H1 (cell line): ENCODE measurements at regions not wholly inside any gene's neighbourhood (a gene's known extent, or its start where the extent isn't known, plus 50 kb on each side); places are given as distances from the start of the nearest gene placed in this dataset.
"Not testable (repeated sequence)": the region's sequence is repeated elsewhere in the genome, so short reads cannot be mapped to it uniquely, and the experiment has no call there.

Source experiments
- CTCF ChIA-PET: fragments of 300-600 bp; sonication (Branson Sonifier 250); formaldehyde crosslinking; loops from one replicate; lab custom pipeline; 2021; ENCODE audit not compliant: partially characterized antibody; lab: Charles Lee
- POLR2A ChIA-PET: fragments of 300-600 bp; sonication (Branson Sonifier 250); formaldehyde crosslinking; loops from one replicate; lab custom pipeline; 2021; ENCODE audit warnings: inconsistent platforms; ENCODE audit not compliant: partially characterized antibody; lab: Charles Lee
- DNase-seq, 2 experiments: peaks; one replicate each; pipeline versions ENCODE4 v3.0.0 to v3.0.0-alpha.2; 2010 to 2022; ENCODE audit warnings: low spot score in 2 of 2, low read depth in 1 of 2, mixed read lengths in 1 of 2
- FAIRE-seq: peaks from 2 replicates; lab custom pipeline; 2011; peaks lifted over from hg19 to GRCh38; lab: Jason Lieb, UNC
- H2AFZ ChIP-seq: 2 replicates; pipeline ENCODE4 v1.8.1; 2012; ENCODE audit warnings: low read length, inconsistent platforms
- H2AK5ac ChIP-seq: 2 replicates; pipeline ENCODE4 v1.6.1; 2013; ENCODE audit warnings: low read depth, low read length
- H2BK120ac ChIP-seq: replicated peaks from 2 replicates; pipeline ENCODE3; 2013; ENCODE audit warnings: low read depth, low read length, inconsistent platforms
- H2BK12ac ChIP-seq: 2 replicates; pipeline ENCODE4 v1.6.1; 2013; ENCODE audit warnings: low read depth, low read length
- H2BK15ac ChIP-seq: 2 replicates; pipeline ENCODE4 v1.6.1; 2013; ENCODE audit warnings: low read length
- H2BK20ac ChIP-seq: 2 replicates; pipeline ENCODE4 v1.6.1; 2013; ENCODE audit warnings: low read length
- H2BK5ac ChIP-seq: 2 replicates; pipeline ENCODE4 v1.6.1; 2013; ENCODE audit warnings: low read depth, low read length
- H3K14ac ChIP-seq: 2 replicates; pipeline ENCODE4 v1.6.1; 2013; ENCODE audit warnings: inconsistent platforms; ENCODE audit not compliant: insufficient read length
- H3K18ac ChIP-seq: 2 replicates; pipeline ENCODE4 v1.6.1; 2013; ENCODE audit warnings: low read length; ENCODE audit errors: extremely low read depth
- H3K23ac ChIP-seq: 2 replicates; pipeline ENCODE4 v1.6.1; 2013; ENCODE audit warnings: inconsistent platforms; ENCODE audit not compliant: insufficient read length
- H3K23me2 ChIP-seq: 2 replicates; pipeline ENCODE4 v1.6.1; 2013; ENCODE audit warnings: low read depth, low read length
- H3K27ac ChIP-seq: 2 replicates; pipeline ENCODE4 v1.6.1; 2011; ENCODE audit warnings: low read depth, low read length, inconsistent platforms
- H3K27me3 ChIP-seq, 4 experiments: replicated peaks in 1 of 4; 1 replicate in 1 of 4; 2 replicates in 3 of 4; pipeline versions ENCODE4 v1.6.1 to v1.8.1; 2011 to 2013; ENCODE audit warnings: low read length in 3 of 4, mild to moderate bottlenecking in 3 of 4, inconsistent platforms in 2 of 4, mixed read lengths in 2 of 4, moderate library complexity in 1 of 4; ENCODE audit not compliant: control insufficient read depth in 3 of 4, insufficient read depth in 3 of 4; ENCODE audit errors: extremely low read depth in 1 of 4
- H3K36me3 ChIP-seq, 4 experiments: 2 replicates each; pipeline versions ENCODE4 v1.6.1 to v1.8.1; 2011 to 2013; ENCODE audit warnings: mild to moderate bottlenecking in 4 of 4, low read length in 3 of 4, moderate library complexity in 2 of 4, control low read depth in 1 of 4, inconsistent platforms in 1 of 4; ENCODE audit not compliant: insufficient read depth in 4 of 4, control insufficient read depth in 2 of 4
- H3K4ac ChIP-seq: replicated peaks from 2 replicates; pipeline ENCODE3; 2013; ENCODE audit warnings: low read length, low read depth, mixed read lengths, inconsistent platforms; ENCODE audit not compliant: insufficient read length
- H3K4me1 ChIP-seq, 4 experiments: replicated peaks in 1 of 4; 1 replicate in 1 of 4; 2 replicates in 3 of 4; pipeline versions ENCODE4 v1.6.1 to v1.8.1; 2011 to 2013; ENCODE audit warnings: low read length in 3 of 4, inconsistent platforms in 2 of 4, mixed read lengths in 1 of 4; ENCODE audit not compliant: insufficient read depth in 4 of 4, control insufficient read depth in 3 of 4
- H3K4me2 ChIP-seq, 2 experiments: 2 replicates each; pipeline versions ENCODE4 v1.6.1 to v1.8.1; 2011 to 2013; ENCODE audit warnings: low read depth in 2 of 2, low read length in 2 of 2, control low read depth in 1 of 2, inconsistent platforms in 1 of 2, mild to moderate bottlenecking in 1 of 2; ENCODE audit not compliant: insufficient read depth in 1 of 2
- H3K4me3 ChIP-seq, 4 experiments: fragments of 200-600, 300-600 bp in 1 of 4; sonication (generic), shearing (Covaris generic), sonication (Bioruptor Twin) in 1 of 4; 2 replicates each; pipeline versions ENCODE4 v1.5.1 to v1.8.1; 2011 to 2016; ENCODE audit warnings: low read length in 4 of 4, low read depth in 3 of 4, control low read depth in 2 of 4, inconsistent platforms in 2 of 4, mild to moderate bottlenecking in 2 of 4, mixed read lengths in 1 of 4, moderate library complexity in 1 of 4; ENCODE audit not compliant: insufficient read depth in 2 of 4; ENCODE audit errors: extremely low read depth in 1 of 4
- H3K56ac ChIP-seq: replicated peaks from 2 replicates; pipeline ENCODE3; 2013; ENCODE audit warnings: low read depth, mild to moderate bottlenecking, mixed read lengths, low read length, inconsistent platforms; ENCODE audit not compliant: insufficient read length
- H3K79me1 ChIP-seq: 2 replicates; pipeline ENCODE4 v1.6.1; 2013; ENCODE audit warnings: low read depth, low read length, control low read depth
- H3K79me2 ChIP-seq, 2 experiments: 2 replicates each; pipeline versions ENCODE4 v1.6.1 to v1.8.1; 2012 to 2013; ENCODE audit warnings: low read length in 2 of 2, mild to moderate bottlenecking in 2 of 2, inconsistent platforms in 1 of 2; ENCODE audit not compliant: insufficient read depth in 2 of 2, control insufficient read depth in 1 of 2
- H3K9ac ChIP-seq, 4 experiments: replicated peaks in 1 of 4; 1 replicate in 1 of 4; 2 replicates in 3 of 4; pipeline versions ENCODE4 v1.6.1 to v1.8.1; 2011 to 2013; ENCODE audit warnings: low read depth in 3 of 4, low read length in 3 of 4, control low read depth in 2 of 4, mild to moderate bottlenecking in 2 of 4, moderate library complexity in 2 of 4, inconsistent platforms in 1 of 4; ENCODE audit errors: extremely low read depth in 1 of 4
- H3K9me3 ChIP-seq, 2 experiments: 2 replicates each; pipeline versions ENCODE4 v1.6.1 to v1.8.1; 2012 to 2013; ENCODE audit warnings: mild to moderate bottlenecking in 2 of 2, moderate library complexity in 2 of 2, control low read depth in 1 of 2, inconsistent platforms in 1 of 2, low read depth in 1 of 2, low read length in 1 of 2, mixed read lengths in 1 of 2; ENCODE audit not compliant: insufficient read depth in 2 of 2
- H4K20me1 ChIP-seq, 2 experiments: replicated peaks in 1 of 2; 2 replicates each; pipeline versions ENCODE3 to v1.8.1; 2011 to 2013; ENCODE audit warnings: inconsistent platforms in 2 of 2, low read length in 2 of 2, mild to moderate bottlenecking in 1 of 2; ENCODE audit not compliant: insufficient read depth in 2 of 2, control insufficient read depth in 1 of 2
- H4K5ac ChIP-seq: 2 replicates; pipeline ENCODE4 v1.6.1; 2013; ENCODE audit warnings: low read length, low read depth, mixed read lengths, inconsistent platforms; ENCODE audit not compliant: insufficient read length
- H4K8ac ChIP-seq: 2 replicates; pipeline ENCODE4 v1.8.0; 2013; ENCODE audit warnings: mild to moderate bottlenecking, moderate library complexity, low read length, inconsistent platforms; ENCODE audit not compliant: insufficient read depth; ENCODE audit errors: extremely low read depth
- H4K91ac ChIP-seq: replicated peaks from 2 replicates; pipeline ENCODE3; 2013; ENCODE audit warnings: low read length, mixed read lengths, inconsistent platforms; ENCODE audit not compliant: insufficient read length

DNA sequence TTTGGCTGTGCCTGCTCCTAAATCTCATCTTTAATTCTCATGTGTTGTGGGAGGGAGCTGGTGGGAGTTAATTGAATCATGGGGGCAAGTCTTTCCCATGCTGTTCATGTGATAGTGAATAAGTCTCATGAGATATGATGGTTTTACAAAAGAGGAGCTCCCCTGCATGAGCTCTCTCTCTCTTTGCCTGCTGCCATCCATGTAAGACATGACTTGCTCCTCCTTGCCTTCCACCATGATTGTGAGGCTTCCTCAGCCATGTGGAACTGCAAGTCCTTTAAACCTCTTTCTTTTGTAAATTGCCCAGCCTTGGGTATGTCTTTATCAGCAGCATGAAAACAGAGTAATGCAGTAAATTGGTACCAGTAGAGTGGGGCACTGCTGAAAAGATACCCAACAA is 110.6 kb upstream of the SYT10 start:
- H2BK120ac ChIP-seq, H3K23ac ChIP-seq, H3K56ac ChIP-seq, H3K4me1 ChIP-seq, CTCF ChIA-PET, H4K20me1 ChIP-seq, H4K8ac ChIP-seq, FAIRE-seq, H3K23me2 ChIP-seq, H2AFZ ChIP-seq, H3K27ac ChIP-seq, H2BK15ac ChIP-seq, H3K79me1 ChIP-seq, H2BK20ac ChIP-seq, H4K91ac ChIP-seq, H3K4ac ChIP-seq, DNase-seq, H4K5ac ChIP-seq, H3K18ac ChIP-seq, POLR2A ChIA-PET, H2AK5ac ChIP-seq, H3K9ac ChIP-seq, H3K4me2 ChIP-seq, H3K79me2 ChIP-seq, H3K4me3 ChIP-seq, H3K36me3 ChIP-seq, H2BK12ac ChIP-seq, H2BK5ac ChIP-seq, H3K27me3 ChIP-seq, H3K14ac ChIP-seq, H3K9me3 ChIP-seq: not testable (repeated sequence)
